Adipocyte (in vitro differentiated cells): ENCODE measurements at regions not wholly inside any gene's neighbourhood (a gene's known extent, or its start where the extent isn't known, plus 50 kb on each side); places are given as distances from the start of the nearest gene placed in this dataset.

ENCODE experiments used
- DNase-seq: peaks from one replicate; pipeline ENCODE4 v3.0.0-alpha.2; 2015; ENCODE audit warnings: low read depth
- H3K27me3 ChIP-seq: replicated peaks from 2 replicates; pipeline ENCODE4 v1.7.0; 2013; ENCODE audit warnings: mild to moderate bottlenecking, low read length, moderate library complexity; ENCODE audit not compliant: control insufficient read depth, insufficient read depth
- H3K36me3 ChIP-seq: 2 replicates; pipeline ENCODE4 v1.7.0; 2013; ENCODE audit warnings: low read length, mild to moderate bottlenecking, moderate library complexity; ENCODE audit not compliant: control insufficient read depth, insufficient read depth, severe bottlenecking
- H3K4me1 ChIP-seq: 2 replicates; pipeline ENCODE4 v1.7.0; 2013; ENCODE audit warnings: mild to moderate bottlenecking, low read length, moderate library complexity; ENCODE audit not compliant: control insufficient read depth, insufficient read depth
- H3K4me3 ChIP-seq: 2 replicates; pipeline ENCODE4 v1.7.0; 2013; ENCODE audit warnings: mild to moderate bottlenecking, low read length, moderate library complexity
- H3K9ac ChIP-seq: 2 replicates; pipeline ENCODE4 v1.7.0; 2013; ENCODE audit warnings: mild to moderate bottlenecking, low read length, moderate library complexity
- H3K9me3 ChIP-seq: 2 replicates; pipeline ENCODE4 v1.7.0; 2013; ENCODE audit warnings: mild to moderate bottlenecking, low read length, moderate library complexity; ENCODE audit not compliant: control insufficient read depth

DNA sequence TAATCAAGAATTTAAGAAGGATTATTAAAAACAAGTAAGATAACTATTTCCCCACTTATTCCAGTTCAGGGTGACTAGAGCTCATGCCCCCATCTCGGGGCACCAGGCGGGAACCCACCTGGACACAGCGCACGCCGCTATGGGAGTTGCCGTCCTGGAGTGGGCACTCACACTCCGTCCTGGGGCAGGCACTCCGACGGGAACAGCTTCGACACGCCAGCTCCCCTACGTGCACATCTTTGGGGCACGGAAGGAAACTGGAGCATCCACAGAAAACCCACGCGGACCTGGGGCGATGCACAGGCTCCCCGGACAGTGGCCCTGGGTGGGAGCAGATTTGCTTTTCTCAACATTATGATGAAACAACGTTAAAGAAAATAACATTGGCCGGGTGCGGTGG, 52.0 kb upstream of the GATA5 start:
- no peak for DNase-seq
- H3K9me3 ChIP-seq, result no peaks in the 10 kb centered on the region
- H3K4me3 ChIP-seq, result no peak overlapping the region
- H3K36me3 ChIP-seq, result no peaks in the 10 kb centered on the region
- no peak overlapping the region for H3K9ac ChIP-seq
- H3K27me3 ChIP-seq, result peaks cover 81% of the 10 kb centered on the region
- no peaks in the 10 kb centered on the region for H3K4me1 ChIP-seq

DNA sequence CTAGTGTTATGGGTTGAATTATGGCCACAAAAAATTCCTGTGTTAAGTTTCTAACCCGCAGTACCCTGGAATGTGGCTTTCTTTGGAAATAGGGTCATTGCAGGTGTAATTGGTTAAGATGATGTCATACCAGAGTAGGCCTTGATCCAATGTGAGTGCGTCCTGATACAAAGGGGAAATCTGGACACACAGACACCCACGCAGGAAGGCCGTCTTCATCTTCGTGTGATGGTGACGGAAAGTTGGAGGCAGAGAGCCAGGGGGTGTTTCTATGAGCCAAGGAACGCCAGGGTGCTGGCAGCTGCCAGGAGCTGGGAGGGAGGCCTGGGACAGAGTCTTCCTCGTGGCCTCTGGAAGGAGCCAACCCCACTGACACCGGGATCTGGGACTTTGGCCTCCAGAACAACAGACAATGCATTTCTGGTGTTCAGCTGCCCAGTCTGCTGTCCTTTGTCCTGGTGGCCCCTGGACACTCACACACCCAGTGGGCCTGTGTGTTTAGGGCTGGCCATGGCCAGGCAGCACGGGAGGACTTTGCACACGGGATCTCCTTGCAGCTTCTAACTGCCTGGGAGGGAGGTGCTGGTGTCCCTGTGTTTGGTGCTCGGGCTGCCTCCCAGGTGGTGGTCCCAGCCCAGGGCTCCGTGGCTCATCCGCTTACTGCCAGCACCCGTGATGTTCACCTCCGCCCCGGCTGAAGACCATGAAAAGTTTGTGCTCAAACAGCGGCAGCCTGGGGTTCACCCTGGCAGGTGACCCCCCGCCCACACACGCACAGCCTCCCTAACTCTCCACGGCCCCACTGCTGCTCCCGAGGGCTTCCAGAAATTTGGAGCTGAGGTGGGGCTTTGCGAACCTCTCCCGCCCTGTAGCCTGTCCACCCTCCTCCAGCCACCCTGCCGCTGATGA, 53.4 kb upstream of the GATA5 start:
- Histone ChIP-seq H3K9ac (no peak overlapping the region), H3K4me1 (no peaks in the 10 kb centered on the region), H3K4me3 (no peak overlapping the region), H3K27me3 (peaks cover 70% of the 10 kb centered on the region), H3K9me3 (no peaks in the 10 kb centered on the region), H3K36me3 (no peaks in the 10 kb centered on the region)
- DNase-seq, result no peak

DNA sequence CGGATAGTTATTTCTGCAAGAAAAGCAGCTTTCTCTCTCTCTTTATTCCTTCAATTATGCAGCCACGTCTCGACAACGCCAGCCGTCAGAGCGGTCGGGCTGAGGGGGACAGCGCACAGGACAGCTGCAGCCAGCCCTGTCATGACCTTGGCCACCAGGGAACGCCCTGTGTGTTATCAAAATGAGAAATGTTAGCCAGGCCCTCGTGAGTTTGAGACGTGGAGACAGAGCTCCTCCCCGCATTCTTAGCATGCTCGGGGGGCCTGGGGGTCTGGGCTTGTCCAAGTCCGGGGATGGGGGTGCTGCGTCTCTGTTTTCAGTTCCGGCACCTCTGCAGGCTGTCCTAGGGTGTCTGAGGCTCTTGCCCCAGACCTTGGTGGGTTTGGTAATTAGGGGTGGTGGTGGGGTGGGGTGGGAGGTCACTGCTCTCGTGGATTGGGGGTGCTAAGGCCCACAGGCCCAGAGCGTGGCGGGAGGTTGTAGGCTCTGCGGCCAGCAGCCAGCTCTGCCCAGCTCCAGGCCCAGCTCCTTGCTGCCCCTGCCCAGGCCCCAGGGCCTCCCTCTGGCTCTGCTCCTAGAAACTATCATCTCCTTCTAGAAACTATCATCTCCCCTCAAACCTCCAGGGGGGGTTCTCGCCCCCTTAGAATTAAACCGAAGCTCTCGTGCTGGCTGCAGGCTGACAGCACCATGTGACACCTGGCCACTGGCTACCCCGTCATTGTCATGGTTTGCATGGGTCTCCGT, 54.3 kb upstream of the GATA5 start:
- Histone ChIP-seq H3K36me3 (no peaks in the 10 kb centered on the region), H3K9ac (no peak overlapping the region), H3K4me1 (no peaks in the 10 kb centered on the region), H3K9me3 (no peaks in the 10 kb centered on the region), H3K4me3 (no peak overlapping the region), H3K27me3 (peaks cover 67% of the 10 kb centered on the region)
- DNase-seq, result no peak

DNA sequence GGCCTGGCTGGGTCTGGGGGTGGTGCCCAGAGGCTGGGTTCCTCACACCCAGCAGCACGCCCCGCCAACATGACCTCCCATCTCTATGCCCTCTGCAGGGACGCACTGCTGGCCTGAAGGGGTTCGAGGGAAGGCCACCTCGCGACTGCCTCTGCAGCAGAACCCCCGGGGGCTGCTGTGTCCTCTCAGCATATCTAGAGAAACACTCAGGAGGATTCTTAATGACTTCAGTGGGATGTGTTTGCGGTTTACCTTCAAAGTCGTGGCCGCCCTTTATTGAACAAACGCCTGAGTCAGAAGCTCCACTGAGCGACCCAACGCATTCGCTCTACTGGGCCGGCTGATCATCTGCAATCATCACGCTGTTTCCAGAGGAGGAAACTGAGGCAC, 54.8 kb upstream of the GATA5 start:
- no peak for DNase-seq
- Histone ChIP-seq H3K27me3 (peaks cover 63% of the 10 kb centered on the region), H3K9ac (no peak overlapping the region), H3K36me3 (no peaks in the 10 kb centered on the region), H3K4me3 (no peak overlapping the region), H3K4me1 (no peaks in the 10 kb centered on the region), H3K9me3 (no peaks in the 10 kb centered on the region)

DNA sequence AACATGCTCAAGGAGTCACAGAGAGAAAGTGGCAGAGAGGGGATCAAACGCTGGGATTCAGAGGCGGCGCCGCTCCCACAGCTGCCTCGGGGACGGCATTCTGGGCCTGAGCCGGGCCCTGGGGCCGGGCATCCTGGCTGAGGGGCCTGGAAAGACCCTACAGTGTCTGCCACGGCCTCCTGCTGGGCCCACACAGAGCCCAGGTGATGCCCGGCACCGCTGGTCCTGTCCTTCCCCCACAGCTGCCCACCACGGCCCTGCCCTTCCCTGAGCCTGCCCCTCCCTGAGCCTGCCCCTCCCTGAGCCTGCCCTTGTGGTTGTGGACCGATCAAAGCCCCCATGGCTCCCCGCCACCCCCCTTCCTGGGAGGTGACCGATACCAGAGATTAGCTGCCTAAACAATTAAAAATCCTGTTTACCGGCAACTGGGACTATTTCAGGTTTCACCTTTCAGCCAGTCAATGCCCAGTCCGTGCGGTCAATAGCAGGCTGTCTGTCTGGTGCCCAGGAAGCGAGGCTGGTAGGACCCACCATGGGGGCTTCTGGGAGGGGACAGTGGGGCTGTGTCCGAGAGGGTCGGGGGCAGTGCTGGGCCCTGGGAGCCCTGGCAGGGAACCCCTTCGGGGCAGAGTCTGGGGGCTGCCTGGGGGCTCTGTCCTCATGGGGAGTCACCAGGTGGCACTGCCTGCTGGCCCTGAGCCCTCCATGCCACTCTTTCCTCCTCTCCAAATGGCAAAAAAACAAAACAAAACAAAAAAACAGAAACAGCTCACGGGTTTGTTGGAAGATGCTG, 55.4 kb upstream of the GATA5 start:
- Histone ChIP-seq H3K36me3 (no peaks in the 10 kb centered on the region), H3K27me3 (peaks cover 63% of the 10 kb centered on the region), H3K9me3 (no peaks in the 10 kb centered on the region), H3K4me1 (no peaks in the 10 kb centered on the region), H3K9ac (no peak overlapping the region), H3K4me3 (no peak overlapping the region)
- DNase-seq, result no peak

DNA sequence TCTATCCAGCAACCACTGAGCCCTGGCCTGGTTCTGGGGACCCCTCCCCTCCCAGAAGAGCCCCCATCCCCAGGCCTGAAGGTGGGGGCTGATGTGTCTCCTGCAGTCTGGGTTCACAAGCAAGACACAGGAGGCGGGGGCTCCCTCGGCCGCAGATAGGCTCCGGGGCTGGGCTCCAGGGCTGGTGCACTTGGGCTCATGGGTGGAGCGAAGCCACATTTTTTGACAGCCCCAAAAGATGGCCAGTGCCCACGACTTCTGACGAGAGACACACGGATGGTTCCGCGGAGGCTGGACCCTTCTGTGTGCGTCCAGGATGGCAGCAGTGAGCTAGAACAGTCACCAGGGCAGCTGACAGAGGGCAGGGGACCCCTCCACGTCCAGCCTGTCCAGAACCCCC, 57.1 kb upstream of the GATA5 start:
- H3K4me1 ChIP-seq, result no peaks in the 10 kb centered on the region
- H3K27me3 ChIP-seq, result peaks cover 60% of the 10 kb centered on the region
- H3K9ac ChIP-seq, result no peak overlapping the region
- no peaks in the 10 kb centered on the region for H3K9me3 ChIP-seq
- no peaks in the 10 kb centered on the region for H3K36me3 ChIP-seq
- no peak overlapping the region for H3K4me3 ChIP-seq
- DNase-seq, result no peak

DNA sequence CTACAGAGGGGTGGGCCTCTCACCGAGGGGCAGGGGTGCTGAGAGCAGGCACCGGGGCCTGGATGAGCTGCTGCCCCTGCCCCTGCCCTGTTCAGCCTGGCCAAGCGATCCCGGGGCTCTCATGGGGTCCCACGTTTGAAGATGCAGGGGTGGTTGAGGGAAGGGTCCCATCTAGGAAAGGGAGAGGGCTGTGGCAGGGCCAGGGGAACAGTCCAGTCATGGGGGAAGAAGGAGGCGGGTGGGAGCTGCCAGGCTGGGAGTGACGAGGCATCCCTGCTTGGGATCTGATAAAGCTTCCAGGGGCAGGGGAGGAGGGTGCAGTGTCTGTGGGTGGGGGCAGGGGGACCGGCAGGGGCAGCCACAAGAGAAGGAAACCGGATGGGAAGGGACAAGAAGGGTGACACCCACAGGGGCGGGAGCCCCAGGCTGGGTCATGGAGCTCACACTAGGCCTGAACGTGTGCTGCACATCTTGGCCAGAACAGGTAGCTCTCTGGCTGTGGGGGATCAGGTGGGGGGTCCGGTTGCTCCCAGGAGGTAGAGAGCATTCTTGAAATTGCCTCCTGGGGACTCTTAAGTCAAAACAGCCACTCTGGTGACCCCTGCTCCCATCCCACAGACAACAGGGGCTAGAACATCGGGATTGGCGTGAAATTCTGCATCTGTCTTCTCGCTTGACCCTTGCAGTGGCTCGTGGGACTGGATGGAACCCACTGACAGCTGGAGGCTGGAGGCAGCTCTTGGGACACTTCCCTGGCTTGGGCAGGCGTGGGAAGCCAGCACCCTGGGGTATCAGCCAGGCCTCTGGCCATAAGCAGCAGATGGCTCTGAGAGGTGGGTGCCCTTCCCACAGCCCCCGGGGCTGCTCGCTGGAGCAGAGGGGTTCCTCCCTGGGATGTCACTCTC, 58.0 kb upstream of the GATA5 start:
- no peaks in the 10 kb centered on the region for H3K4me1 ChIP-seq

DNA sequence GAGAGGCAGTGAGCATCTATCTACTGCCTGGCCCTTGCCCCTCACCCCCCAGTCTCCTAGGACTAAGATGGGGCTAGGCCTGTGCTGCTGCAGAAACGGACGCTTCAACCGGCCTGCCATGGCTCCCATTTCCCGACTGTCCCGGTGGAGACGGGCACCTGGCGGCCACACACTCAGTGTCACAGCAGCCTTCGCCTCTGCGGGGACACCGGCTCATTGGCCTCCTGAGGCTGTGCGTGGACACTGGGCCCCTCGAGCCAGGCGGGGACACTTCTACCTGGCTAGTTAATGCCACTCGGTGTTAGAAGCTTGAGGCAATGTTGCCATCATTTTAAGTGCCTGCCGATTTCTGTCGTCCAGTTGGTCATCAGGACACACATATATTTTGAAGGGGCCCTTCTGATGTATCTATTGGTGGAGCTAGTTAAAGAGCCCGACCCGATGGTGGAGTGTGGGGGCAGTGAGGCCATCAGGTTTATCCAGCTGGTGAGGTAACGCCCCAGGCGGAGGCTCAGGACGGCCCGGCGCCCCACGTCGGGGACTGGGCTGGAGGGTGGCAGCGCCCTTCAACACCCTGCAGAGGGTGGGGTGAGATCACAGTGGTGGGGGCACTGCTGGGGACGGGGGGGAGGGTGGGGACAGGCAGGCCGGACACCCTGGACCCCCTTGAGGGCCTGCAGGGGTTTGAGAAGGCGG, 58.9 kb upstream of the GATA5 start:
- DNase-seq, result no peak

More for the DNA sequence above, 58.0 kb upstream of the GATA5 start:
- Histone ChIP-seq H3K9ac (no peak overlapping the region), H3K9me3 (no peaks in the 10 kb centered on the region), H3K27me3 (peaks cover 63% of the 10 kb centered on the region), H3K4me3 (no peak overlapping the region), H3K36me3 (no peaks in the 10 kb centered on the region)
- DNase-seq, result no peak

DNA sequence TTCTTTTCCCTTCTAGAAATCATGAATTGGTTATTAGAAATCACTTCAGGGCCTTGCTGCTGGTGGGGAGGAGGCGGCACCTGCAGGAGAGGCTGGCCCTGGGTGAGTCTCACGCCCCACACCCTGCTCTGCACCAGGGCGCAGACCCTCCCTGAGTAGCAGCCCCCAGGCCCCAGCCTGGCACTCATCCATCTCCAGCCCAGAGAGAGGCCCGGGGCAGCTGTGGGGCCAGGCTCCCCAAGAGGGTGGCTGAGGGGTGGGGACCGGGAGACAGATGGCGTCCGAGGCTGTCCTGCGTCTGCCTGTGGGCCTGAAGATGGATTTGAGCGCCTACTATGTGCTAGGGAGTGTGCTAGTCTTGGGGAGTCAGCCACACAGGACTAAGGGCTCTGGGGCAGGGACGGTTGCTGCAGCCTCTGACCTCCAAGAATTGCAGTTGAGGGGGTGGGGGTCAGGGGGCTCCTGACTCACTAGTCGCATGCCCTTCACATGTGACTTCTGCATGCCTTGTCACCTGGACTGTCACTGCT, 59.6 kb upstream of the GATA5 start:
- no peaks in the 10 kb centered on the region for H3K4me1 ChIP-seq
- no peak overlapping the region for H3K9ac ChIP-seq
- H3K9me3 ChIP-seq, result no peaks in the 10 kb centered on the region
- H3K4me3 ChIP-seq, result no peak overlapping the region
- no peaks in the 10 kb centered on the region for H3K36me3 ChIP-seq
- peaks cover 58% of the 10 kb centered on the region for H3K27me3 ChIP-seq
- DNase-seq, result no peak

More for the DNA sequence above, 58.9 kb upstream of the GATA5 start:
- Histone ChIP-seq H3K27me3 (peaks cover 57% of the 10 kb centered on the region), H3K9me3 (no peaks in the 10 kb centered on the region), H3K36me3 (no peaks in the 10 kb centered on the region), H3K4me3 (no peak overlapping the region), H3K9ac (no peak overlapping the region), H3K4me1 (no peaks in the 10 kb centered on the region)

DNA sequence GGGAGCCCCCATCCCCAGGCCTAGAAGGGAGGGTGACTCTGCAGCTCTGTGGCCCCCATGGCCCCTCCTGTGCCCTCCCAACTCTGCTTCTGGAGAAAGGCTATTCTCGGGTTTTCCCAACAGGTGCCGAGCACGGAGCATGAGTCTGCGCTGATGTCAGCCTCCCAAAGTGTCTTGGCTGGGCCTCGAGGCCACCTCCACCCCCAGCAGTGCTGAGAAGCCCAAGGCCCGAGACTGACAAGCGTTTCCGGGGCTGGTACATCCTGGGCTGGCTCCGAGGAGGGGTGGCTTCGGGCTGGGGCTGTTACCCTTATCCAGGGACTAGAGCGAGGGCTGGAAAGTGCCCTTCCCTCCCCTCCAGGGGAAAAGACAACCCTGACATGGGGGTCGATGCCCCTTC, 60.2 kb upstream of the GATA5 start:
- no peaks in the 10 kb centered on the region for H3K9me3 ChIP-seq
- H3K27me3 ChIP-seq, result peaks cover 58% of the 10 kb centered on the region
- no peak for DNase-seq
- no peak overlapping the region for H3K9ac ChIP-seq
- H3K4me3 ChIP-seq, result no peak overlapping the region
- H3K4me1 ChIP-seq, result no peaks in the 10 kb centered on the region
- no peaks in the 10 kb centered on the region for H3K36me3 ChIP-seq
